ENCODE measurements at regions not wholly inside any gene's neighbourhood (a gene's known extent, or its start where the extent isn't known, plus 50 kb on each side); places are given as distances from the start of the nearest gene placed in this dataset.

GRCh38 chr4:178063568-178063967 lies 621.3 kb upstream of the AGA start:
- Histone ChIP-seq H3K27ac (ENCODE audit: low read length) (no peak overlapping the region), H3K27me3 (ENCODE audit: insufficient read depth, low read length, poor library complexity) (no peaks in the 10 kb centered on the region), H3K36me3 (ENCODE audit: insufficient read depth, low read length) (no peaks in the 10 kb centered on the region), H3K9me3 (ENCODE audit: insufficient read depth, low read length, severe bottlenecking) (no peaks in the 10 kb centered on the region), H3K4me2 (ENCODE audit: insufficient read depth, low read length) (no peak overlapping the region), H4K20me1 (ENCODE audit: insufficient read depth, low read length) (no peaks in the 10 kb centered on the region), H3K4me1 (ENCODE audit: insufficient read depth, low read length) (no peaks in the 10 kb centered on the region), H3K79me2 (ENCODE audit: insufficient read depth, low read length) (no peaks in the 10 kb centered on the region), H2AFZ (ENCODE audit: low read depth, low read length) (no peak overlapping the region), H3K4me3 (ENCODE audit: low read depth in 1 of 2, low read length in 2 of 2) (no peak overlapping the region), H3K9ac (ENCODE audit: low read depth, low read length) (no peak overlapping the region)
- TF ChIP-seq EZH2 (IDR thresholded peaks at IDR 0.05; ENCODE audit: borderline replicate concordance, low read depth, low read length, severe bottlenecking) (no peak), CTCF (IDR thresholded peaks at IDR 0.05; ENCODE audit: borderline replicate concordance, extremely low read depth, low read length, poor library complexity, severe bottlenecking) (no peak)
- DNase-seq (no peak), ATAC-seq (ENCODE audit: insufficient read depth, low read depth) (no peak)

- Histone ChIP-seq H3K4me1 (ENCODE audit: insufficient read depth, low read length) (no peaks in the 10 kb centered on the region), H3K4me2 (ENCODE audit: insufficient read depth, low read length) (no peak overlapping the region), H3K36me3 (ENCODE audit: insufficient read depth, low read length) (no peaks in the 10 kb centered on the region), H4K20me1 (ENCODE audit: insufficient read depth, low read length) (no peaks in the 10 kb centered on the region), H3K79me2 (ENCODE audit: insufficient read depth, low read length) (no peaks in the 10 kb centered on the region), H3K27me3 (ENCODE audit: insufficient read depth, low read length, poor library complexity) (no peaks in the 10 kb centered on the region), H3K27ac (ENCODE audit: low read length) (no peak overlapping the region), H2AFZ (ENCODE audit: low read depth, low read length) (no peak overlapping the region), H3K9ac (ENCODE audit: low read depth, low read length) (no peak overlapping the region), H3K9me3 (ENCODE audit: insufficient read depth, low read length, severe bottlenecking) (no peaks in the 10 kb centered on the region), H3K4me3 (ENCODE audit: low read depth in 1 of 2, low read length in 2 of 2) (no peak overlapping the region)
- DNase-seq (no peak), ATAC-seq (ENCODE audit: insufficient read depth, low read depth) (no peak)
- TF ChIP-seq EZH2 (IDR thresholded peaks at IDR 0.05; ENCODE audit: borderline replicate concordance, low read depth, low read length, severe bottlenecking) (no peak), CTCF (IDR thresholded peaks at IDR 0.05; ENCODE audit: borderline replicate concordance, extremely low read depth, low read length, poor library complexity, severe bottlenecking) (no peak)
These were observed 624.2 kb upstream of the AGA start for GRCh38 chr4:178066338-178066941.

GRCh38 chr4:178068136-178068535 lies 625.9 kb upstream of the AGA start:
- no peak overlapping the region for H2AFZ ChIP-seq (ENCODE audit: low read depth, low read length)
- DNase-seq = no peak
- no peak for ATAC-seq (ENCODE audit: insufficient read depth, low read depth)
- no peaks in the 10 kb centered on the region for H3K79me2 ChIP-seq (ENCODE audit: insufficient read depth, low read length)
- no peaks in the 10 kb centered on the region for H3K4me1 ChIP-seq (ENCODE audit: insufficient read depth, low read length)
- H3K9me3 ChIP-seq (ENCODE audit: insufficient read depth, low read length, severe bottlenecking) = no peaks in the 10 kb centered on the region
- no peak for TF ChIP-seq EZH2 (IDR thresholded peaks at IDR 0.05; ENCODE audit: borderline replicate concordance, low read depth, low read length, severe bottlenecking)
- TF ChIP-seq CTCF (IDR thresholded peaks at IDR 0.05; ENCODE audit: borderline replicate concordance, extremely low read depth, low read length, poor library complexity, severe bottlenecking) = no peak
- no peak overlapping the region for H3K9ac ChIP-seq (ENCODE audit: low read depth, low read length)
- H3K4me2 ChIP-seq (ENCODE audit: insufficient read depth, low read length) = no peak overlapping the region
- no peaks in the 10 kb centered on the region for H3K36me3 ChIP-seq (ENCODE audit: insufficient read depth, low read length)
- H4K20me1 ChIP-seq (ENCODE audit: insufficient read depth, low read length) = no peaks in the 10 kb centered on the region
- no peak overlapping the region for H3K4me3 ChIP-seq (ENCODE audit: low read depth in 1 of 2, low read length in 2 of 2)
- H3K27ac ChIP-seq (ENCODE audit: low read length) = no peak overlapping the region
- no peaks in the 10 kb centered on the region for H3K27me3 ChIP-seq (ENCODE audit: insufficient read depth, low read length, poor library complexity)

GRCh38 chr4:178070163-178070562 lies 627.9 kb upstream of the AGA start:
- H3K9me3 ChIP-seq (ENCODE audit: insufficient read depth, low read length, severe bottlenecking) = no peaks in the 10 kb centered on the region
- no peak overlapping the region for H2AFZ ChIP-seq (ENCODE audit: low read depth, low read length)
- no peaks in the 10 kb centered on the region for H3K79me2 ChIP-seq (ENCODE audit: insufficient read depth, low read length)
- ATAC-seq (ENCODE audit: insufficient read depth, low read depth) (no peak), DNase-seq (no peak)
- no peak overlapping the region for H3K9ac ChIP-seq (ENCODE audit: low read depth, low read length)
- H3K27me3 ChIP-seq (ENCODE audit: insufficient read depth, low read length, poor library complexity) = no peaks in the 10 kb centered on the region
- no peaks in the 10 kb centered on the region for H3K4me1 ChIP-seq (ENCODE audit: insufficient read depth, low read length)
- TF ChIP-seq CTCF (IDR thresholded peaks at IDR 0.05; ENCODE audit: borderline replicate concordance, extremely low read depth, low read length, poor library complexity, severe bottlenecking) = no peak
- no peak for TF ChIP-seq EZH2 (IDR thresholded peaks at IDR 0.05; ENCODE audit: borderline replicate concordance, low read depth, low read length, severe bottlenecking)
- H3K4me2 ChIP-seq (ENCODE audit: insufficient read depth, low read length) = no peak overlapping the region
- H4K20me1 ChIP-seq (ENCODE audit: insufficient read depth, low read length) = no peaks in the 10 kb centered on the region
- H3K36me3 ChIP-seq (ENCODE audit: insufficient read depth, low read length) = no peaks in the 10 kb centered on the region
- no peak overlapping the region for H3K4me3 ChIP-seq (ENCODE audit: low read depth in 1 of 2, low read length in 2 of 2)
- H3K27ac ChIP-seq (ENCODE audit: low read length) = no peak overlapping the region
